Heart right ventricle (tissue), 16 donors: ENCODE measurements at regions not wholly inside any gene's neighbourhood (a gene's known extent, or its start where the extent isn't known, plus 50 kb on each side); places are given as distances from the start of the nearest gene placed in this dataset.

Experiments
- ATAC-seq, 8 donors: fragments of 200-7000 bp; cut with Tn5 transposase; one replicate each; pipeline ENCODE4 v1.9.1; 2020; ENCODE audit warnings: mild to moderate bottlenecking in 8 of 8, moderate library complexity in 8 of 8, moderate number of reproducible peaks in 1 of 8
- DNase-seq, 2 donors: peaks; one replicate each; pipeline ENCODE4 v3.0.0-alpha.2; 2020
- H3K27ac ChIP-seq, 10 donors: fragments of 200-600 bp; sonication (generic) in 2 of 10; one replicate each; pipeline versions ENCODE4 v1.5.0 to v1.8.0; 2020 to 2022; ENCODE audit warnings: mild to moderate bottlenecking in 3 of 10
- H3K27me3 ChIP-seq, 7 donors: fragments of 200-600 bp; one replicate each; pipeline ENCODE4 v1.8.0; 2021 to 2022; ENCODE audit warnings: mild to moderate bottlenecking in 2 of 7
- H3K36me3 ChIP-seq, 9 donors: fragments of 200-600 bp; sonication (generic) in 1 of 9; one replicate each; pipeline versions ENCODE4 v1.5.0 to v1.8.0; 2020 to 2022; ENCODE audit warnings: mild to moderate bottlenecking in 2 of 9
- H3K4me1 ChIP-seq, 9 donors: fragments of 200-600 bp; sonication (generic) in 1 of 9; one replicate each; pipeline versions ENCODE4 v1.5.0 to v1.8.0; 2020 to 2022; ENCODE audit warnings: mild to moderate bottlenecking in 4 of 9
- H3K4me3 ChIP-seq, 10 donors: fragments of 200-600 bp; sonication (generic) in 2 of 10; one replicate each; pipeline versions ENCODE4 v1.5.0 to v1.8.0; 2020 to 2022; ENCODE audit warnings: mild to moderate bottlenecking in 7 of 10, moderate library complexity in 2 of 10
- H3K9me3 ChIP-seq, 11 donors: fragments of 200-600 bp in 10 of 11; sonication (generic) in 2 of 11; one replicate each; pipeline versions ENCODE4 v1.5.0 to v1.8.0; 2013 to 2022; ENCODE audit warnings: mild to moderate bottlenecking in 2 of 11, control low read depth in 1 of 11, moderate library complexity in 1 of 11
- WGBS, 2 donors: extraction: QIAGEN DNeasy Blood & Tissue Kit; methylation state at CpG; one replicate each; pipeline ENCODE4 v1.1.7; 2013; ENCODE audit warnings: inconsistent platforms in 1 of 2; 5-methylcytosine and 5-hydroxymethylcytosine counted together
- intact Hi-C, 10 donors: fragments of 100-400 bp; cut with DNase I; formaldehyde crosslinking; loops; one replicate each; pipeline versions ENCODE4 v1.11.1 to v1.14.2; 2022
- TF ChIP-seq, protein P1 (sequence below), 9 donors: fragments of 200-600 bp; sonication (generic) in 2 of 9; IDR thresholded peaks; one replicate each; pipeline versions ENCODE4 v1.5.0 to v1.8.0; 2021 to 2022; ENCODE audit warnings: antibody characterized with exemption in 9 of 9, mild to moderate bottlenecking in 5 of 9, moderate library complexity in 1 of 9
- donor health status: Arrhythmogenic right ventricular cardiomyopathy.
- donor health status: ischemic (EF 13 %, LVEDD 7.1; RV severe dilation, severe dysfunction).
- donor health status: healthy with polysubstance abuse.
- donor health status: DM: no; HTN: yes; CAD: no.
- donor health status: DM: no; HTN: no; CAD: no.
- donor health status: ischemic (EF 25% LVEDD 6.9; RV normal size, moderate dysfunction).
- donor health status: ischemic (EF 25% LVEDD 5.7; RV mildly dilated, moderate dysfunction).
- donor health status: healthy.
- donor health status: DM: yes; HTN: yes; CAD: no.
- donor health status: Ischemic cardiomyopathy.
- donor health status: ischemic (EF 35%, LVEDD 5.7; RV mildly dilated, moderate dysfunction).
- donor health status: nonischemic (EF 11% LVEDD 7.7; RV severe dilation, severe dysfunction).
- donor health status: DM: yes; HTN: yes; CAD: no.
- donor health status: PGD.
- donor health status: ischemic (EF 29% LVEDD 5.4; RV normal size, mild dysfunction).
- donor health status: nonischemic (EF 23%, LVEDD 6.1; RV moderate dilation, normal function).

GRCh38 chr1:4033713-4034112, 133.6 kb upstream of the C1orf174 start:
- TF ChIP-seq, protein P1, sequence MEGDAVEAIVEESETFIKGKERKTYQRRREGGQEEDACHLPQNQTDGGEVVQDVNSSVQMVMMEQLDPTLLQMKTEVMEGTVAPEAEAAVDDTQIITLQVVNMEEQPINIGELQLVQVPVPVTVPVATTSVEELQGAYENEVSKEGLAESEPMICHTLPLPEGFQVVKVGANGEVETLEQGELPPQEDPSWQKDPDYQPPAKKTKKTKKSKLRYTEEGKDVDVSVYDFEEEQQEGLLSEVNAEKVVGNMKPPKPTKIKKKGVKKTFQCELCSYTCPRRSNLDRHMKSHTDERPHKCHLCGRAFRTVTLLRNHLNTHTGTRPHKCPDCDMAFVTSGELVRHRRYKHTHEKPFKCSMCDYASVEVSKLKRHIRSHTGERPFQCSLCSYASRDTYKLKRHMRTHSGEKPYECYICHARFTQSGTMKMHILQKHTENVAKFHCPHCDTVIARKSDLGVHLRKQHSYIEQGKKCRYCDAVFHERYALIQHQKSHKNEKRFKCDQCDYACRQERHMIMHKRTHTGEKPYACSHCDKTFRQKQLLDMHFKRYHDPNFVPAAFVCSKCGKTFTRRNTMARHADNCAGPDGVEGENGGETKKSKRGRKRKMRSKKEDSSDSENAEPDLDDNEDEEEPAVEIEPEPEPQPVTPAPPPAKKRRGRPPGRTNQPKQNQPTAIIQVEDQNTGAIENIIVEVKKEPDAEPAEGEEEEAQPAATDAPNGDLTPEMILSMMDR (IDR thresholded peaks at IDR 0.05), result no peak
- whole genome bisulfite sequencing, 2 donors, result 40 to 41% methylated on average over 8 of the region's 8 CpGs
- Histone ChIP-seq H3K9me3 (peaks cover 0 to 13% (median 3%) of the 10 kb centered on the region in 11 donors), H3K4me3 (no peak overlapping the region), H3K27me3 (peaks cover 0 to 53% (median 36%) of the 10 kb centered on the region in 7 donors), H3K36me3 (no peaks in the 10 kb centered on the region), H3K4me1 (no peaks in the 10 kb centered on the region), H3K27ac (no peak overlapping the region)
- intact Hi-C loops, result no loop called here
- DNase-seq (no peak), ATAC-seq (no peak)

DNA sequence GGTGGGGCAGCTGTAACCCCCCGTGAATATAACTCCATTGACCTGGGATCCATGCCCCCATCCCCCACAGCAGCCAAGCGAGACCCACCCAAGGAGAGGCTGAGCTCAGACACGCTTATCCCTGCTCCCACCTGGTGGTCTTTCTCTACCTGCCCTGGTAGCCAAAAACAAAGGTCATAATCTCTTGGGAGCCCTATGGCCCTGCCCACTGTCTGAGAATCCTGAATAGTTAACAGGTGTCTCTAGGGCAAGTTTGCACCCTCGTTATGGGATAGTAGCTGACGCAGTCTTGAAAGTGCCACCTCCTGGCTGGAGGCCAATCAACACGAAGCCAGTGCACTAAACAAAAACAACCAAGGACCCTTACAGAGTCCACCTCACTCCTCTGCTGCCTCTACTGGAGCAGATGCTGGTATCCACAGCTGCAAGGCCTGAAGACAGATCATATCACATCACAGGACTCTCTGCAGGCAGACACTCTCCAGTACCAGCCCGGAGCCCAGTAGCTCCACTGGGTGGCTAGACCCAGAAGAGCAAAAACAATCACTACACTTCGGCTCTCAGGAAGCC, 134.3 kb upstream of the C1orf174 start:
- peaks cover 0 to 53% (median 36%) of the 10 kb centered on the region in 7 donors for H3K27me3 ChIP-seq
- TF ChIP-seq, protein P1 (IDR thresholded peaks at IDR 0.05), result no peak

DNA sequence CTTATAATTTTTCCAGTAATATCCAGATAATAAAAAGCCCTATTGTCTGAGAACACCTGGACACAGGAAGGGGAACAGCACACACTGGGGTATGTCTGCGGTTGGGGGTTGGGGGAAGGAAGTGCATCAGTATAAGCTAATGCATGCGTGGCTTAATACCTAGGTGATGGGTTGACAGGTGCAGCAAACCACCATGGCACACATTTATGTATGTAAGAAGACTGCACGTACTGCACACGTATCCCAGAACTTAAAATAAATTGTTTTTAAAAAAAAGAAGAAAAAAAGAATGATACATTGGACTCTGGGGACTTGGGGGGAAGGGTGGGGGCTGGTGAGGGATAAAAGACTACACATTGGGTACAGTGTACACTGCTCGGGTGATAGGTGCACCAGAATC, 144.9 kb upstream of the C1orf174 start:
- intact Hi-C loops, result no loop called here
- WGBS, 2 donors, result 66 to 69% methylated on average over 5 of the region's 5 CpGs
- H3K4me3 ChIP-seq, result no peak overlapping the region
- H3K27ac ChIP-seq, result no peak overlapping the region
- peaks cover 0 to 7% (median 0%) of the 10 kb centered on the region in 11 donors for H3K9me3 ChIP-seq
- H3K27me3 ChIP-seq, result peaks cover 0 to 32% (median 11%) of the 10 kb centered on the region in 7 donors
- H3K4me1 ChIP-seq, result no peaks in the 10 kb centered on the region
- ATAC-seq, result no peak
- no peaks in the 10 kb centered on the region for H3K36me3 ChIP-seq
- DNase-seq, result no peak
- TF ChIP-seq, protein P1 (IDR thresholded peaks at IDR 0.05), result no peak

More for the DNA sequence above, 134.3 kb upstream of the C1orf174 start:
- H3K36me3 ChIP-seq, result no peaks in the 10 kb centered on the region
- WGBS, 2 donors, result 53 to 54% methylated on average over 8 of the region's 8 CpGs
- no peak overlapping the region for H3K27ac ChIP-seq
- H3K9me3 ChIP-seq, result peaks cover 0 to 13% (median 3%) of the 10 kb centered on the region in 11 donors
- DNase-seq, result no peak
- no peaks in the 10 kb centered on the region for H3K4me1 ChIP-seq
- H3K4me3 ChIP-seq, result no peak overlapping the region
- no peak for ATAC-seq
- intact Hi-C loops, result no loop called here

GRCh38 chr1:4045397-4046010, 145.4 kb upstream of the C1orf174 start:
- H3K27me3 ChIP-seq, result peaks cover 0 to 32% (median 11%) of the 10 kb centered on the region in 7 donors
- no peaks in the 10 kb centered on the region for H3K36me3 ChIP-seq
- WGBS, 2 donors, result 74 to 76% methylated on average over 5 of the region's 5 CpGs
- H3K27ac ChIP-seq, result no peak overlapping the region
- H3K4me3 ChIP-seq, result no peak overlapping the region
- no peaks in the 10 kb centered on the region for H3K4me1 ChIP-seq
- TF ChIP-seq, protein P1 (IDR thresholded peaks at IDR 0.05), result no peak
- intact Hi-C loops, result no loop called here
- H3K9me3 ChIP-seq, result peaks cover 0 to 3% (median 0%) of the 10 kb centered on the region in 11 donors
- ATAC-seq (no peak), DNase-seq (no peak)
